ENCODE measurements at regions not wholly inside any gene's neighbourhood (a gene's known extent, or its start where the extent isn't known, plus 50 kb on each side); places are given as distances from the start of the nearest gene placed in this dataset.
"Not testable (repeated sequence)": the region's sequence is repeated elsewhere in the genome, so short reads cannot be mapped to it uniquely, and the experiment has no call there.

DNA sequence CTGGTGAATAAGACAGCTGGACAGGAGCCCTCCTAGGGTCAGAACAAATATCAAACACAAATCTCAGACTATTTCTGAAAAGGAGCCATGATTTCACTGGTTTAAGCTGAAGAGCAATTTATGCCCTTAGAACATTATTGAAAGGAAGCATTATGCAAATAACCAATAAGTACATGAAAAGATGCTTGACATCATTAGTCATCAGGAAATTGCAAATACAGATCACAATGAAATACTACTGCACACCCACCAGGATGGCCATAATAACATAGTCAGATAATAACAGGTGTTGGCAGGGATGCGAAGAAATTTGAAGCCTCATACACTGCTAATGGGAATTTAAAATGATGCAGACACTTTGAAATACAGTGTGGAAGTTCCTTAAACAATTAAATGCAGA lies 176.4 kb upstream of the RAB6C start:
- Histone ChIP-seq H3K27ac (no peak overlapping the region), H3K27me3 (no peaks in the 10 kb centered on the region), H3K4me1 (no peaks in the 10 kb centered on the region), H3K9me3 (no peaks in the 10 kb centered on the region), H3K36me3 (no peaks in the 10 kb centered on the region), H3K4me3 (no peak overlapping the region)
- ATAC-seq (no peak), DNase-seq (no peak)
- intact Hi-C loops (cut with DNase I), result no loop called here
- TF ChIP-seq, protein P1, sequence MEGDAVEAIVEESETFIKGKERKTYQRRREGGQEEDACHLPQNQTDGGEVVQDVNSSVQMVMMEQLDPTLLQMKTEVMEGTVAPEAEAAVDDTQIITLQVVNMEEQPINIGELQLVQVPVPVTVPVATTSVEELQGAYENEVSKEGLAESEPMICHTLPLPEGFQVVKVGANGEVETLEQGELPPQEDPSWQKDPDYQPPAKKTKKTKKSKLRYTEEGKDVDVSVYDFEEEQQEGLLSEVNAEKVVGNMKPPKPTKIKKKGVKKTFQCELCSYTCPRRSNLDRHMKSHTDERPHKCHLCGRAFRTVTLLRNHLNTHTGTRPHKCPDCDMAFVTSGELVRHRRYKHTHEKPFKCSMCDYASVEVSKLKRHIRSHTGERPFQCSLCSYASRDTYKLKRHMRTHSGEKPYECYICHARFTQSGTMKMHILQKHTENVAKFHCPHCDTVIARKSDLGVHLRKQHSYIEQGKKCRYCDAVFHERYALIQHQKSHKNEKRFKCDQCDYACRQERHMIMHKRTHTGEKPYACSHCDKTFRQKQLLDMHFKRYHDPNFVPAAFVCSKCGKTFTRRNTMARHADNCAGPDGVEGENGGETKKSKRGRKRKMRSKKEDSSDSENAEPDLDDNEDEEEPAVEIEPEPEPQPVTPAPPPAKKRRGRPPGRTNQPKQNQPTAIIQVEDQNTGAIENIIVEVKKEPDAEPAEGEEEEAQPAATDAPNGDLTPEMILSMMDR (IDR thresholded peaks at IDR 0.05), result no peak

DNA sequence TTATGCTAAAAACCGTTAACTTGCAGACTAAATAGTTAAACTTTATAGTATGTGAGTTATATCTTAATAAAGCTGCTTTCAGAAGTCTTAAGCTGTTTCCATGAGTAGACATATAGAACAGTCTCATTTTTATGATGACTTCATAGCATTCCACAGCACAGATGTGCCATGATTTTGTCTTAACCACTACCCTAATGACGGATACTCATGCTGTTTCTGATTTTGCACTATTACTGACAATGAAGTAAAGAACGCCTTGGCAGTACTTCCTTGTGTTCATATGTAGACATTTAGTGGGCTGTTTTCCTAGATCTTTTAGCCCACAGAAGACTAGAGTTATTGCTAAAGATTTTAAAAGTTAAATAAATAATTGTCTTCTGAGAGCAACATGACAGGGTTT lies 175.6 kb upstream of the RAB6C start:
- ATAC-seq, result no peak
- no peak overlapping the region for H3K4me3 ChIP-seq
- H3K4me1 ChIP-seq, result no peaks in the 10 kb centered on the region
- DNase-seq, result no peak
- no peaks in the 10 kb centered on the region for H3K9me3 ChIP-seq
- H3K27me3 ChIP-seq, result no peaks in the 10 kb centered on the region
- TF ChIP-seq, protein P1 (IDR thresholded peaks at IDR 0.05), result no peak
- intact Hi-C loops (cut with DNase I), result no loop called here
- no peaks in the 10 kb centered on the region for H3K36me3 ChIP-seq
- H3K27ac ChIP-seq, result no peak overlapping the region

DNA sequence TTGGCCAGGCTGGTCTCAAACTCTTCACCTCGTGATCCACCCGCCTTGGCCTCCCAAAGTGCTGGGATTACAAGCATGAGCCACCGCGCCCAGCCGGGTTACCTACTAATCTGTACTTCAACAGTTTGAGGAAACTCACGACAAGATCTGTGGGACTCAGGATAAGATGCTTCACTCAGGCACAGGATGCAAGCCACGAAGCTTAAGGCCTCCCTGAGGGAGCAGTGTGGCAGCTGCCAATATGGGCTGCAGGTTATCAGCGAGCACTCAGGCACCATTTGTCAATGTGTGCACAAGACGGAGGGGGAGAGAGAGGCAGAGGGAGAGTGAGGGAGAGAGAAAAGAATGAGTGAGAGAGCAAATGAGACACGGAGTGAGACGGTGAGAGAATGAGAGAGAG lies 173.6 kb upstream of the RAB6C start:
- intact Hi-C loops (cut with DNase I), result no loop called here
- H3K4me3 ChIP-seq, result no peak overlapping the region

DNA sequence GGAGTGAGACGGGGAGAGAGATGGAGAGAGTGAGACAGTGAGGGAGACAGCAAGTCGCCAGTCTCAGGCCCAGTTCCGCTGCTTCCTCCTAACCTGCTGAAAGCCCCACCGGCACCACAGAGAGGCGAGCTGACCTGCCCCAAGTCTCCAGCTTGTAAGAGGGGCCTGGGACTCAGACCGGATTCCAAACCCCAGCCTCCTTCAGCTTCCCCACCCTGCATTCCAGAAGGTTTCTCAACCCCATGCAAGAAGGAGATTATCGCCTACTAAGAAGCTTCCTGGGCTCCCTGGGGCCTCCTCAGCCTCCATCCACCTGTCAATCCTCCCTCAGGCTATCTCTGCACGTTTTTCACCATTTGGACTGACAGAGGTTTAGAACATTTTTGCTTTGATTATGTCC lies 173.1 kb upstream of the RAB6C start:
- ATAC-seq (peak; percentile 31), DNase-seq (no peak)

More for the DNA sequence above, 173.6 kb upstream of the RAB6C start:
- Histone ChIP-seq H3K36me3 (no peaks in the 10 kb centered on the region), H3K27ac (no peak overlapping the region), H3K27me3 (no peaks in the 10 kb centered on the region), H3K9me3 (no peaks in the 10 kb centered on the region), H3K4me1 (no peaks in the 10 kb centered on the region)
- ATAC-seq, result peak; percentile 21
- DNase-seq, result no peak
- TF ChIP-seq, protein P1 (IDR thresholded peaks at IDR 0.05), result no peak

DNA sequence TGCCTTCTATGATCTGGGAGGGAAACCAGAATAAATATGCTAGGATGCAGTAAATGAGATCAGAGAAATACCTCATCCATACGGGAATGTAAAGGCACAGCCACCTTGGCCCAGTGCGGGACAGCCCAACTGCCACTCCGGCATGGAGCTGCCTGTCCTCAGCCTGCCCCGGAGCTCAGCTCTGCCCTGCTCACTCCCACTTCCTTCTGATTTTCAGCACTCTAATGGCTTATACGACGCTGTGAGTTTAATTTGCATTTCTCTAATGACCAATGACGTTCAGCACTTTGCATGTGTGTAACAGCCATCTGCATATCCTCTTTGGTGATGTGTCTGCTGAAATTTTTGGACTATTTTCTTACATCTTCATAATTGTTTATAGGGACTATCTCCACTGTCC lies 172.5 kb upstream of the RAB6C start:
- ATAC-seq, result no peak
- DNase-seq, result no peak
- TF ChIP-seq, protein P1 (IDR thresholded peaks at IDR 0.05), result no peak
- Histone ChIP-seq H3K36me3 (no peaks in the 10 kb centered on the region), H3K27ac (no peak overlapping the region), H3K9me3 (no peaks in the 10 kb centered on the region), H3K27me3 (no peaks in the 10 kb centered on the region), H3K4me1 (no peaks in the 10 kb centered on the region), H3K4me3 (no peak overlapping the region)
- intact Hi-C loops (cut with DNase I), result no loop called here

More for the DNA sequence above, 173.1 kb upstream of the RAB6C start:
- intact Hi-C loops (cut with DNase I), result no loop called here
- no peaks in the 10 kb centered on the region for H3K27me3 ChIP-seq
- H3K36me3 ChIP-seq, result no peaks in the 10 kb centered on the region
- H3K9me3 ChIP-seq, result no peaks in the 10 kb centered on the region
- H3K27ac ChIP-seq, result no peak overlapping the region
- H3K4me1 ChIP-seq, result no peaks in the 10 kb centered on the region
- no peak overlapping the region for H3K4me3 ChIP-seq
- TF ChIP-seq, protein P1 (IDR thresholded peaks at IDR 0.05), result no peak

DNA sequence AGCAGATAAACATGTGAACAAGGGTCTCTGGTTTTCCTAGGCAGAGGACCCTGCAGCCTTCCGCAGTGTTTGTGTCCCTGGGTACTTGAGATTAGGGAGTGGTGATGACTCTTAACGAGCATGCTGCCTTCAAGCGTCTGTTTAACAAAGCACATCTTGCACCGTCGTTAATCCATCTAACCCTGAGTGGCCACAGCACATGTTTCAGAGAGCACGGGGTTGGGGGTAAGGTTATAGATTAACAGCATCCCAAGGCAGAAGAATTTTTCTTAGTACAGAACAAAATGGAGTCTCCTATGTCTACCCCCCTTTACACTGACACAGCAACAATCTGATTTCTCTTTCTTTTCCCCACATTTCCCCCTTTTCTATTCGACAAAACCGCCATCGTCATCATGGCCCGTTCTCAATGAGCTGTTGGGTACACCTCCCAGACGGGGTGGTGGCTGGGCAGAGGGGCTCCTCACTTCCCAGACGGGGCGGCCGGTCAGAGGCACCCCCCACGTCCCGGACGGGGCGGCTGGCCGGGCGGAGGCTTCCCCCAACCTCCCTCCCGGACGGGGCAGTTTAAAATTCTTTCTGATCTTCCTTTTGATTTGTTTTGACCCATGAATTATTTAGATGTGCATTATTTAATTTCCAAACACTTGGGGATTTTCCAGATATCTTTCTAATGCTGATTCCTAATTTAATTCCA lies 171.7 kb upstream of the RAB6C start:
- DNase-seq; intact Hi-C loops (cut with DNase I); H3K4me1 ChIP-seq; H3K9me3 ChIP-seq; ATAC-seq; H3K36me3 ChIP-seq; H3K27me3 ChIP-seq; H3K27ac ChIP-seq; H3K4me3 ChIP-seq: not testable (repeated sequence)
